ENCODE measurements at regions not wholly inside any gene's neighbourhood (a gene's known extent, or its start where the extent isn't known, plus 50 kb on each side); places are given as distances from the start of the nearest gene placed in this dataset.

DNA sequence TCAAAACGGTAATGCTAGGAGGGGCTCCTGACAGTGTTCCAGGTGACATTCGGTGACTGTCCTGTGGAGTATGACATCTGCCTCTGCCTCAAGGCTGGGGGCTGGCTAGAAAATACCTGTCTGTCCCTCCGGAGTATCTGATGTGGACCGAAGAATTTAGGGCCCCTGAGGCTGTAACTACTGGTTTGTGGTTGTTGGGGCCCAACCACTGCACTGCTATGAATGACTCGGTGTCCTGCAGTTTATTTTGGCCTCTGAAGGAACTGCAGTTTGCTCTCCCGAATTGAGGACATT, 198.9 kb upstream of the CAND1 start:
- TF ChIP-seq, protein P1, sequence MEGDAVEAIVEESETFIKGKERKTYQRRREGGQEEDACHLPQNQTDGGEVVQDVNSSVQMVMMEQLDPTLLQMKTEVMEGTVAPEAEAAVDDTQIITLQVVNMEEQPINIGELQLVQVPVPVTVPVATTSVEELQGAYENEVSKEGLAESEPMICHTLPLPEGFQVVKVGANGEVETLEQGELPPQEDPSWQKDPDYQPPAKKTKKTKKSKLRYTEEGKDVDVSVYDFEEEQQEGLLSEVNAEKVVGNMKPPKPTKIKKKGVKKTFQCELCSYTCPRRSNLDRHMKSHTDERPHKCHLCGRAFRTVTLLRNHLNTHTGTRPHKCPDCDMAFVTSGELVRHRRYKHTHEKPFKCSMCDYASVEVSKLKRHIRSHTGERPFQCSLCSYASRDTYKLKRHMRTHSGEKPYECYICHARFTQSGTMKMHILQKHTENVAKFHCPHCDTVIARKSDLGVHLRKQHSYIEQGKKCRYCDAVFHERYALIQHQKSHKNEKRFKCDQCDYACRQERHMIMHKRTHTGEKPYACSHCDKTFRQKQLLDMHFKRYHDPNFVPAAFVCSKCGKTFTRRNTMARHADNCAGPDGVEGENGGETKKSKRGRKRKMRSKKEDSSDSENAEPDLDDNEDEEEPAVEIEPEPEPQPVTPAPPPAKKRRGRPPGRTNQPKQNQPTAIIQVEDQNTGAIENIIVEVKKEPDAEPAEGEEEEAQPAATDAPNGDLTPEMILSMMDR (IDR thresholded peaks at IDR 0.05) = no peak
- TF ChIP-seq POLR2A (IDR thresholded peaks at IDR 0.05) = no peak

Measured in vagina (tissue), 2 donors.